GM12865 (cell line): ENCODE measurements at regions not wholly inside any gene's neighbourhood (a gene's known extent, or its start where the extent isn't known, plus 50 kb on each side); places are given as distances from the start of the nearest gene placed in this dataset.

Experiments used
- DNase-seq: peaks from one replicate; pipeline ENCODE4 v3.0.0; 2010; ENCODE audit warnings: low read depth
- H3K4me3 ChIP-seq: 2 replicates; pipeline ENCODE4 v1.5.1; 2011; ENCODE audit warnings: mild to moderate bottlenecking, low read depth, low read length, control low read depth
- CTCF ChIP-seq: IDR thresholded peaks from 2 replicates; pipeline ENCODE4 v1.5.1; 2011; ENCODE audit warnings: low read length, control low read depth, low read depth, inconsistent platforms; ENCODE audit not compliant: insufficient read depth; ENCODE audit errors: missing control alignments

- DNase-seq, result no peak
- no peak overlapping the region for H3K4me3 ChIP-seq
- TF ChIP-seq CTCF, result no peak
Measured at GRCh38 chr11:19644316-19644715, 68.3 kb upstream of the NAV2 start.

DNA sequence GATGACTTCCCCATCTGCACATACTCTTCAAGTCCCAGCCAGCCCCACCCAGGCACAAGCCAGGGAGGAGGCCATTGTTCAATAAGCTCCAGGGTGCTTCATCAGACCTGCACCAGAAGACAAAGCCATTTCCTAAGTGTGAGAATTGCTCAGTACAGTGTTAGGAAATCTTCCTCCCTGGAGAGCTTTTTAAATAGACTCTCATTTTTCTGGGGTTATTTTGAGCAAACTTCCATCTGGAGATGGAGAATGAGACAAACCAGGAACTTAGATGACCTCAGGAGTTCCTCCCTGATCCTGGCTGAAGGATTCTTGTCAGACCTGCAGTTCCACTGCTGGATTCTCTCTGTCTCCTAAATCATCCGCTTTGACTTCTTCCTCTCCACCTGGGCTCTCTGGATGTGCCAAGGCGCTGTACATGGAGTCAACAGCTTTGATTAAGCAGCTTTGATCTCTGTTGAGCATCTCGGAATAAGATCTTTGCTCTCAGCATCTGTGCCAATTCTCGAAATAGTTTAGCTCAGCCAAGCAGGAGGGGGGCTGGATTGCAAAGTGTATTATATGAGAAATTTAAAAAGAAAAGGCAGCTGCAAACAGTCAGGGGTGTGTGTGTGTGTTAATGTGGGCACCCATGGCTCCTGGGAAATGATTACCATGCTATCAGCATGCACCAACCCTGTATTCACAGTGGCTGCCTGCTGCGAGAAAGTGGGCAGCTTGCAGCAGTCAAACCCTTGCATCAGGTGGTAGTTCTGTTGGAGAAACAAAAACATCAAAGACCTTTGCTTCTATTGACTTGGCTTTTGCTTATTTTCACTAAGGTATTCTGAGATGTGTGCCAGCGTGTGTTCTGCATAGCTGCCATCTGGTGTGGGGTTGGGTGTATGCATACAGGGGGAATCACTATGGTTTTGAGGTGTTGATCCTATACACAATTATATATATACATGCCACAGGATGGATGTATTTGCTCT is 70.2 kb upstream of the NAV2 start:
- no peak for TF ChIP-seq CTCF
- DNase-seq, result no peak
- H3K4me3 ChIP-seq, result no peak overlapping the region

DNA sequence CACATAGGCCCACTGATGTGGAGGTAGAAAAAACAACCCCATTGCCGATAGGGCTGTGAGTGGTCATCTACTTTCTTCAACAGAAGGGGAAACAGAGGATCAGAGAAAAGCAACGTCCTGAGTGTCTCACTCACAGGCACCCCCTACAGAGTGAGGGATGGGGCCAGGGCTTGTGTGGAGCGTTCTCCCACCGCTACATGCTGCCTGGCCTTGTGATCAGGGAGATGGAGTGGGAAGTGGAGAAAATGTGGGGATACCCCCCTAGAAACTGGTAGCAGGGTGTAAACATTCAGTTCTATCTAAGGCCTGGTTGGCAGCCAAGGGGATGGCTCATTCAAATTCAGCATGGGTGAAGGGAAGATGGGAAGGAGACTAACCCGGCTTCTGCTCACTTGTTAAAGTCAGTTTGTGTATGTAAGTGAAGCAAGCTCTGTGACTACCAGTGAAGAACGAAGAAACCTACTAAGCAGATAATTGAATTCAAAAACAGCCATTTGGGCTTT is 73.0 kb upstream of the NAV2 start:
- TF ChIP-seq CTCF, result no peak
- DNase-seq, result no peak
- no peak overlapping the region for H3K4me3 ChIP-seq

GRCh38 chr11:19635332-19635731 is 77.3 kb upstream of the NAV2 start:
- H3K4me3 ChIP-seq, result no peak overlapping the region
- no peak for DNase-seq
- no peak for TF ChIP-seq CTCF

- no peak for TF ChIP-seq CTCF
- no peak for DNase-seq
- H3K4me3 ChIP-seq, result no peak overlapping the region
Measured at GRCh38 chr11:19633276-19633675, 79.4 kb upstream of the NAV2 start.

DNA sequence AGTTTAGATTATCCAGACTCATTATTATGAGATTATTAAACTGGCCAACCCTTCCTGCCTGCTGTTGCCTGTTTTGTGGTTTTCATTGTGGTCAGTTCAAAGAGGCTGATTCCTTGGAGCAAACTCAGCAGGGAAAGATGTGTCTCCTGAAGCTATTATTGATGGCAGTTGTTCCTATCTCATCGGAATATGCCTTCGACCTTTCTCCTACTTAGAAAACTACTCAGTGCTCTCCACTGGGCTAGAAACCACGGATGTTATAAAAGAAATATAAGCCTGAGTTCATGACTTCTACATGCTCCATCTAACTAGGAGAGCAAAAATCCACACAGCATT is 80.2 kb upstream of the NAV2 start:
- no peak for TF ChIP-seq CTCF
- no peak overlapping the region for H3K4me3 ChIP-seq
- DNase-seq, result no peak
